Endothelial cell of umbilical vein (primary cell): ENCODE measurements at regions not wholly inside any gene's neighbourhood (a gene's known extent, or its start where the extent isn't known, plus 50 kb on each side); places are given as distances from the start of the nearest gene placed in this dataset.

ENCODE experiments used
- BruUV-seq: library from RNA; stranded (reverse); fragments of 400-500 nt; replicated peaks from 2 replicates; lab custom pipeline; 2021; lab: Mats Ljungman, UMichigan
- CTCF ChIA-PET: fragments of 300-600, 350-600 bp; sonication (Branson Sonifier 250); formaldehyde crosslinking; loops from one replicate; lab custom pipeline; 2021; ENCODE audit warnings: antibody characterized with exemption, inconsistent platforms; lab: Charles Lee
- POLR2A ChIA-PET: fragments of 300-600, 350-600 bp; sonication (Branson Sonifier 250); formaldehyde crosslinking; loops from one replicate; lab custom pipeline; 2021; ENCODE audit warnings: antibody characterized with exemption, inconsistent platforms; lab: Charles Lee
- DNase-seq: peaks from one replicate; pipeline ENCODE4 v3.0.0-alpha.2; 2011; ENCODE audit warnings: low read depth, low spot score
- FAIRE-seq: peaks from 2 replicates; lab custom pipeline; 2011; peaks lifted over from hg19 to GRCh38; lab: Jason Lieb, UNC
- H2AFZ ChIP-seq: 2 replicates; pipeline ENCODE4 v1.6.0; 2012; ENCODE audit warnings: low read depth, low read length, control low read depth, inconsistent platforms
- H3K27ac ChIP-seq: 2 replicates; pipeline ENCODE4 v1.5.1; 2011; ENCODE audit warnings: low read depth, mild to moderate bottlenecking, control low read depth, low read length, moderate library complexity; ENCODE audit not compliant: insufficient read depth
- H3K27me3 ChIP-seq, 2 experiments: 2 replicates each; pipeline versions ENCODE4 v1.6.0 to v1.6.1; 2011; ENCODE audit warnings: low read length in 2 of 2, mixed read lengths in 1 of 2; ENCODE audit not compliant: control insufficient read depth in 2 of 2, insufficient read depth in 2 of 2
- H3K36me3 ChIP-seq, 2 experiments: 2 replicates in 1 of 2; 3 replicates in 1 of 2; pipeline ENCODE4 v1.5.1; 2011; ENCODE audit warnings: low read length in 2 of 2, mild to moderate bottlenecking in 1 of 2, moderate library complexity in 1 of 2; ENCODE audit not compliant: control insufficient read depth in 2 of 2, insufficient read depth in 2 of 2; ENCODE audit errors: extremely low read depth in 1 of 2
- H3K4me1 ChIP-seq: 3 replicates; pipeline ENCODE4 v1.5.1; 2011; ENCODE audit warnings: mild to moderate bottlenecking, low read length; ENCODE audit not compliant: control insufficient read depth, insufficient read depth; ENCODE audit errors: extremely low read depth
- H3K4me2 ChIP-seq: 2 replicates; pipeline ENCODE4 v1.6.1; 2011; ENCODE audit warnings: low read length, control low read depth, mixed read lengths; ENCODE audit not compliant: insufficient read depth
- H3K4me3 ChIP-seq, 3 experiments: fragments of 200-600 bp in 1 of 3; sonication (generic), shearing (Covaris generic) in 1 of 3; replicated peaks in 1 of 3; 2 replicates each; pipeline ENCODE4 v1.5.1; 2011 to 2016; ENCODE audit warnings: control low read depth in 3 of 3, low read length in 3 of 3, mild to moderate bottlenecking in 2 of 3, inconsistent platforms in 1 of 3, low read depth in 1 of 3, moderate library complexity in 1 of 3; ENCODE audit not compliant: insufficient read depth in 1 of 3
- H3K79me2 ChIP-seq: 2 replicates; pipeline ENCODE4 v1.6.0; 2012; ENCODE audit warnings: low read length, inconsistent platforms; ENCODE audit not compliant: control insufficient read depth, insufficient read depth
- H3K9ac ChIP-seq: replicated peaks from 2 replicates; pipeline ENCODE3; 2011; ENCODE audit warnings: low read length, control low read depth; ENCODE audit not compliant: insufficient read depth; ENCODE audit errors: extremely low read depth
- H3K9me1 ChIP-seq: replicated peaks from 3 replicates; pipeline ENCODE4 v1.6.0; 2011; ENCODE audit warnings: mild to moderate bottlenecking, low read length; ENCODE audit not compliant: control insufficient read depth, insufficient read depth; ENCODE audit errors: extremely low read depth
- H3K9me3 ChIP-seq: replicated peaks from 2 replicates; pipeline ENCODE4 v1.5.1; 2012; ENCODE audit warnings: low read length, inconsistent platforms; ENCODE audit not compliant: control insufficient read depth, insufficient read depth
- H4K20me1 ChIP-seq: replicated peaks from 2 replicates; pipeline ENCODE3; 2011; ENCODE audit warnings: mild to moderate bottlenecking, low read length; ENCODE audit not compliant: control insufficient read depth, insufficient read depth; ENCODE audit errors: extremely low read depth
- CTCF ChIP-seq, 2 donors: IDR thresholded peaks; 1 replicate in 1 of 2; 2 replicates in 1 of 2; pipeline ENCODE4 v1.5.1; 2011; ENCODE audit warnings: low read length in 2 of 2, mild to moderate bottlenecking in 2 of 2, moderate library complexity in 2 of 2, control low read depth in 1 of 2, inconsistent platforms in 1 of 2, low read depth in 1 of 2; ENCODE audit not compliant: insufficient read depth in 1 of 2; ENCODE audit errors: extremely low read depth in 1 of 2
- EZH2 ChIP-seq: IDR thresholded peaks from 2 replicates; pipeline ENCODE4 v1.6.1; 2012; ENCODE audit warnings: borderline replicate concordance, low read depth, mild to moderate bottlenecking, moderate library complexity, low read length, inconsistent platforms; ENCODE audit not compliant: severe bottlenecking
- FOS ChIP-seq: IDR thresholded peaks from 2 replicates; pipeline ENCODE4 v1.6.1; 2011; ENCODE audit warnings: mild to moderate bottlenecking, low read length, moderate library complexity, borderline replicate concordance; ENCODE audit not compliant: insufficient read depth
- GATA2 ChIP-seq: IDR thresholded peaks from 2 replicates; pipeline ENCODE4 v1.7.0; 2011; ENCODE audit warnings: low read depth, mild to moderate bottlenecking, moderate library complexity, mixed read lengths, low read length; ENCODE audit not compliant: insufficient read length, insufficient read depth
- JUN ChIP-seq: IDR thresholded peaks from 2 replicates; pipeline ENCODE4 v1.6.1; 2011; ENCODE audit warnings: borderline replicate concordance, low read depth; ENCODE audit not compliant: insufficient read length, insufficient read depth
- MAX ChIP-seq: IDR thresholded peaks from 2 replicates; pipeline ENCODE4 v1.6.1; 2011; ENCODE audit not compliant: insufficient read depth, insufficient read length
- MYC ChIP-seq: IDR thresholded peaks from one replicate; pipeline ENCODE4 v1.6.1; 2011; ENCODE audit warnings: mild to moderate bottlenecking, low read depth, low read length
- POLR2A ChIP-seq: IDR thresholded peaks from 2 replicates; pipeline ENCODE4 v1.6.1; 2012; ENCODE audit warnings: low read depth, mild to moderate bottlenecking, control low read depth, low read length
- POLR2AphosphoS5 ChIP-seq: IDR thresholded peaks from 2 replicates; pipeline ENCODE4 v1.6.1; 2012; ENCODE audit warnings: low read depth, mild to moderate bottlenecking, control low read depth, low read length, moderate library complexity; ENCODE audit not compliant: insufficient read depth
- dilution Hi-C: fragments of 300-500 bp; cut with MboI; formaldehyde crosslinking; loops from one replicate; pipeline ENCODE4 v1.15.0; 2019; ENCODE audit warnings: low sequenced_read_pairs; ENCODE audit not compliant: extremely low pct_ligation_motif_present
- intact Hi-C: fragments of 100-400 bp; cut with micrococcal nuclease; formaldehyde crosslinking; loops from one replicate; pipeline ENCODE4 v1.10.0; 2022

- POLR2A ChIA-PET, result no interaction called here
Observed at GRCh38 chr3:21297304-21297703, 453.7 kb downstream of the ZNF385D start.

More at GRCh38 chr3:21297304-21297703, 453.7 kb downstream of the ZNF385D start:
- BruUV-seq, result no TSS peak
- H3K9me3 ChIP-seq, result no peaks in the 10 kb centered on the region
- no peaks in the 10 kb centered on the region for H3K27me3 ChIP-seq
- CTCF ChIA-PET, result no interaction called here
- no peak for DNase-seq
- H3K4me3 ChIP-seq, result no peak overlapping the region
- no peak for FAIRE-seq
- H3K9ac ChIP-seq, result no peak overlapping the region
- no peaks in the 10 kb centered on the region for H3K9me1 ChIP-seq
- H3K4me2 ChIP-seq, result no peak overlapping the region
- TF ChIP-seq MYC, result no peak
- TF ChIP-seq CTCF (IDR thresholded peaks at IDR 0.05; ENCODE audit: extremely low read depth in 1 of 2, insufficient read depth in 1 of 2, low read depth in 1 of 2, low read length in 2 of 2), result no peak
- TF ChIP-seq POLR2A, result no peak
- TF ChIP-seq POLR2AphosphoS5, result no peak
- no peak for TF ChIP-seq JUN
- no peak for TF ChIP-seq GATA2
- TF ChIP-seq MAX, result no peak
- TF ChIP-seq FOS, result no peak
- TF ChIP-seq EZH2, result no peak
- no peaks in the 10 kb centered on the region for H3K36me3 ChIP-seq
- no peaks in the 10 kb centered on the region for H3K4me1 ChIP-seq
- dilution Hi-C loops, result no loop called here
- H3K27ac ChIP-seq, result no peak overlapping the region
- no peak overlapping the region for H2AFZ ChIP-seq
- no peaks in the 10 kb centered on the region for H4K20me1 ChIP-seq
- H3K79me2 ChIP-seq, result no peaks in the 10 kb centered on the region
- intact Hi-C loops, result no loop called here
